Panc1 (cell line): ENCODE measurements at regions not wholly inside any gene's neighbourhood (a gene's known extent, or its start where the extent isn't known, plus 50 kb on each side); places are given as distances from the start of the nearest gene placed in this dataset.

Source experiments
- CTCF ChIP-seq: fragments of 450-650 bp; IDR thresholded peaks from 2 replicates; pipeline ENCODE4 v1.5.1; 2017; ENCODE audit warnings: mild to moderate bottlenecking
- POLR2AphosphoS5 ChIP-seq: IDR thresholded peaks from 2 replicates; pipeline ENCODE4 v1.6.1; 2012; ENCODE audit warnings: mild to moderate bottlenecking, low read depth, low read length, moderate library complexity

DNA sequence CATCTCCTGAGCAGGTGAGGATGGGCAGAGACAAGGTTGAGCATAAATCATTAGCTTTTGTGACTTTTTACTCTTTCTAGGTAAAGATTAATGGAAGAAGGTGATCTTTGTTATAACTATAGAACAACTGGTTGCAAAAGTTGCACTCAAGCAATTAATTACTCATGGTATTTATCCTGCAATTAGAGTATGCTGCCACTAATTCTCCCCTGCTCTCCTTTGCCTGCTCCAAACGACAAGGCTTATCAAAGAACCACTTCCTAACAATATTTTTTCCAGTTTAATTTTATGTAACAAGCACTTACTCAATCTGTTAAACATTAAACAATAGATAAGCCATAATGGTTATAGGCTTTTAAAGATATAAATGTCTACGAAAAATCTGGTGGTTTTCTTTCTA lies 189.9 kb upstream of the PELI2 start:
- TF ChIP-seq CTCF (no peak), POLR2AphosphoS5 (no peak)
